Dermis microvascular lymphatic vessel endothelial cell (primary cell): ENCODE measurements at regions not wholly inside any gene's neighbourhood (a gene's known extent, or its start where the extent isn't known, plus 50 kb on each side); places are given as distances from the start of the nearest gene placed in this dataset.
"Not testable (repeated sequence)": the region's sequence is repeated elsewhere in the genome, so short reads cannot be mapped to it uniquely, and the experiment has no call there.

Experiments used
- DNase-seq, 2 donors: peaks; one replicate each; pipeline versions ENCODE4 v3.0.0 to v3.0.0-alpha.2; 2010; ENCODE audit warnings: low read depth in 2 of 2

DNA sequence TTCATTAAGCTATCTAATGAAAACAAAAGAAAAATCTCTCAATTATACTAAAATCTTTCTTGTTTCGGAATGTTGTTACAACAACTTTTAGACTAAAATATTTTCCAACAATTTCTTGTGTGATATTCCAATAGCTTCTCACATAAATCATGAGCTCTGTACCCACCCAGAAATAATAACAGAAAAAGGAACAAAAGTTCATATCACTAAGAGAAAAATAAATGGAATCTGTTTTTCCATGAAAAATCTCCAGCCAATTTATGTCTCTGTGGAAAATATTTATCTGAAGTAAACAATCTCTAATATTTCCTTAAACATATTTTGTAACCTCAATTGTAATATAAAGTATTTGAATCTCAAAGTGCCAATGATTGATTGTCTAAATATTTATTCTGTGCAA, 628.6 kb upstream of the ANKRD30A start:
- DNase-seq, result no peak

DNA sequence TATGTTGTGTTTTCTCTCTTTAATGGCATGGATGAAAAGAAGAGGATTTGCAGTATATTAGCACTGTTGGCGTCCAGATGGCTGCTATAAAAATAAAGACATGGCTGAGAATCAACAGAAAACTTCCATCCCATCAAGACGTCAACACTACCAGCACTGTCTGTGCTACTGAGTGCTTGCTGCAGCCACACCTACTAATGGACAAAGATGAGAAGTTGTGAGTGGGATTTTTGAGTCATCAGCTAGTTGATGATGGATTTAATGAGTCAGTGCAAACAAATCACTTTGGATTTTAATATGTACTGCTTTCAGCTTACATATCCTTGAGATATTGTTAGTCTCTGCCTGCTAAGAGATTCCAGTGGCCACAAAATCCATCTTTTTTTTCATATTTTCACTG, 631.0 kb upstream of the ANKRD30A start:
- peak; percentile 60 to 87 for DNase-seq

DNA sequence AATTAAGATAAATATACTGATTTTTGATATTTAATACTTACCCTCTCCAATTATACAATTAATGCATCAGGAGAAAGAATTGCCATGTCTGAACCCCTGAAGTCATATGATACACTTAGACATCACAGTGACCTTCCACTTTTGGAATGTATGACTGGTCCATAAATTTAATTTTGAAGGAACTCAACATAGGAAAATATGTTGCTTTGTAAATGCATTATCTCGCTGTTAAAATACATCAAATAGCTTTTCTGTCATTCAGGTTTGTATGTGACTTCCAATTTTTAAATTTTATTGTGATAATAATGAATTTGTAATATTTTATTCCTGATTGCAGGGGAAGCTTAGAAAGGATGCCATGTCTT, 631.9 kb upstream of the ANKRD30A start:
- DNase-seq, result peak in 1 of 2 donors; percentile 31

DNA sequence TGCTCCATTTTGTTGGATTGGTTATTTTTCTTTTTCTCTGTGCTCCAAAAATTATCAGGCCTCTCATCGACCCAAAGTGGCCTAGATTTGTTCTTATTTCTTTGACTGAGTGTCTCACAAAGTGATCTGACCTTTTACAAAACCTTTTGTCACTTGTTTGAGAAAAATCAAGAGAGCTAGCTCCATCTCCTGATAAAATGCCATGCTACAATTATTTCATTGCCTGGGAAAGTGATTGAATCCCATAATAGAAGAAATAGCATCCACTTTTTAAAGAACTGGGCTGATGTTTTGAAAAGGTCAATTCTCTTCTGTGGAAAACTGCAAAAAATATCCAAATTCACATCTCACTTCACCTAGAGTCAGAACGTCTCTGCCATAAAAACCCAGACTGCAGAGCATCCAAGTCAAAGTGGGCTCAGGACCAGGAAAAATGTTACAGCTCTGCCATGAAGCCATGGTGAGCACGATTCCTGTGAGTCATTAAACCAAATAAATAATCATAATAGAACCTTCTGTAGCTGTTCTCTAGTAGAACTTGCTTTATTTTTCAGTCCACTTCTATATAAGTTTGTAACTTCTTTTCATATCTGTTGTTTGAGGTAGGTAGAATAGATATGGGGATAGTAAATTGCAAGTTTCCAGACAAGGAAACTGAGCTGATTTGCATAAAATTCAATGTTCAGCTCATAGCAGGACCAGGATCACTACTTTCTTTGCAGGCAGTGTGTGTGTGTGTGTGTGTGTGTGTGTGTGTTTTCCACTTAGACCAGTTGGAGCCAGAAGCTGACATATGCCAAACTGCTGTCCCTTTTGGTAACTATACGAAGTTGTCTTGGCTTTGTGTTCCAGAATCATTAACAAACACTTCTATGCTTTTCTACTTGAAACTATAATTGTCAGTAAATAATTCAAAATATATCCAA, 632.5 kb upstream of the ANKRD30A start:
- DNase-seq, result peak; percentile 47 to 82

DNA sequence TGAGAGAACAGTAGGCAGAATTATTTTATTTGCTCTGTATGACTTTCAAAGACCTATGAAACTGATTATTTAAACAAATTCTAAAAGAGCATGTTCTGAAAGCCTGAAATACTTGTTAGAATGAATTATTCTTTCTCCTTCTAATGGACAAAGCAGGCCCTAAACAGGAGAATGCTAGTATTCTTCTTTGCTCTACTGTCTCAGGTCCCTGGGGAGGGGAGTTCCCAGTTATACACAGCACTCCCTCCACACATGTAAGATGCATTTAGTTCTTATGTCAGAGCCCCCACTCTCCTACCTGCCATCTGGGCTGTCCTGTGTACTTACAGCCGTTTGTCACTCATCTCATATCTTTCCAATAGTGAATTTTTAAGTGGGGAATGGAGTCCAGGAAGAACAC, 633.5 kb upstream of the ANKRD30A start:
- no peak for DNase-seq

DNA sequence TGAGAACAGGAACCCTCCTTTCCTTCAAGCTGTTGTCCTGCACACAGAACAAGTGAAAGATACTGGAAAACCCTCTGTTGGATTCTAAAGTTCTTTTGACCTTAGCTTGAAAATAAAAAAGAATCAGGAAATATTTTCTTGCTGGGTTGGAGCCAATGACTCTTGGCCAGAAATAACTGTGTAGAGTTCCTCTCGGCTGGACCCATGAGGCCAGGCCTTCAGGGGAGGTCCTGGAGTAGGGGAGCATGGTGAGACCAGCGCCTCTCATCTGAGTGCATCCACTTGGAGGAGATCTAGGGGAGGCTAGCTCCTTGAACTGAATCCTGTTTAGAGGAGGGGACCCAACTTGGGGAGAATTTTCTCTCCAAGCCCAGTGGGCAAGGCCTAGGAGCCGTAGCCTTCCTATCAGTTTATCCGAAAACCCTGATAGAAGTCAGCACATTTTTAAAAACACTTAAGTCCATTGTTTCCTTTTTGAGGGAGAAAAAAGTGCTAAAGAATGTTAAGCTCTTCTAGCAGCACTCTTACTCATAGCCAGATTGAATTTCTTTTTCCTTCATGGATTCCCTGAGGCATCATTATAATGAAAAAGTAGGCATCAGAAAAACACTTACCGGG, 635.7 kb upstream of the ANKRD30A start:
- peak in 1 of 2 donors; percentile 83 for DNase-seq

DNA sequence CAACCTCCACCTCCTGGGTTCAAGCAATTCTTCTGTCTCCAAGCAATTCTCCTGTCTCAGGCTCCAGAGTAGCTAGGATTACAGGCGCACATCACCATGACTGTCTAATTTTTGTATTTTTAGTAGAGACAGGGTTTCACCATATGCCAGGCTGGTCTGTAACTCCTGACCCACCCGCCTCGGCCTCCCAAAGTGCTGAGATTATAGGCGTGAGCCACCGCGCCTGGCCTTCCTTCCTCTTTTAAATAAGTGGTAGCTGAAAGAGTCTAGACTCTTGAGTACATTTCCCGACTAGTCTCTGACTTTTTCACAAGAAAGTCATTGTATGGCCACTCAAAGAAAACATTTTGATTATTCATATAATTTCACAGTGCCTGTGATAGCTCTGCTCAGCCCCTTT, 636.2 kb upstream of the ANKRD30A start:
- DNase-seq, result no peak

DNA sequence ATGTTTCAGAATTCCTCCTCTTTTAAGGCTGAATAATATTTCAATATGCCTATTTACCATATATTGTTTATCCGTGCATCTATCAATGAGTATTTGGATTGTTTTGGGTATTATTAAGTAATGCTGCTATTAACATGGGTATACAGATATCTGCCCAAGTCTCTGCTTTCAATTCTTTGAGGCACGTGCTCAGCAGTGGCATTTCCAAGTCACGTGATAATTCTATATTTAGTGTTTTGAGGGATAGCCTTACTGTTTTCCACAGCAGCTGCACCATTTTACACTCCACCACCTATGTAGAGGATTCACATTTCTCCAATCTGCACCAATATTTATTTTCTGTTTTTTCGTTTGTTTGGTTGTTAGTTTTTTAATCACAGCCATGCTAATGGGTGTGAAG, 636.8 kb upstream of the ANKRD30A start:
- no peak for DNase-seq

DNA sequence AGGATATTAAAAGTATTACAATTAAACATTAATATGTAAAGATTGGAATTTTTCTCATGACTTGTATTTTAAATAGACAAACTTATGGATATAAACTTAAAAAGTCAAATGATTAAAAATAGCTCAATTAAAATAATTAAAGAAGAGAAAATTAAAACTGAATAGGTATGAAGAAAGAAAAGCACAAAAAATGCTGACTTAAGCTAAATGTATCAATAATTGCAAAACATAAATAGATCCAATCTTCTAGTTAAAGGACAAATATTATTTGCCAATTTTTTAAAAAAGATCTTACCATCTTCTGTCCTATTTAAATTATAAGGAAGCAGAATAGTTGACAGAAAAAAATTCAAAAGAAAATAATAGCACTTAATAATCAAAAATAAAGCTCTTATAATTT, 646.3 kb upstream of the ANKRD30A start:
- no peak for DNase-seq

DNA sequence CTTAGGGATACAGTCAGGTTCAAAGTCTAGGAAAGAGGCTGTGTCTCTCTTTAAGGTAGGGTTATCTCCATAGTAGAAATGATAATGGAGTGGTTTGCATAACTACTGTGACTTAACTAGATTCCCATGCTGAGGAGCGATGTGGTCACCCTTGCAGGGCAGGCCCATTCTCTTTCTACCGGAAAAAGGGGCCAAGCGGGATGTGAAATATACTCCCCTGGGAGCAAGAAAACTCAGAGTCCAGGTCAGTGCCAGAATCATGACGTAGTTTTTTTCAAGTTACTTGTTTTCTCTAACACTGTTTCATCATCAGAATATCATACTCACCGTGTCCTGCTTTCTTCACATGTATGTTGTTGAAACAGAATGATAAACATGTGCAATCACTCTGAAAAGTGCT, 649.0 kb upstream of the ANKRD30A start:
- no peak for DNase-seq

DNA sequence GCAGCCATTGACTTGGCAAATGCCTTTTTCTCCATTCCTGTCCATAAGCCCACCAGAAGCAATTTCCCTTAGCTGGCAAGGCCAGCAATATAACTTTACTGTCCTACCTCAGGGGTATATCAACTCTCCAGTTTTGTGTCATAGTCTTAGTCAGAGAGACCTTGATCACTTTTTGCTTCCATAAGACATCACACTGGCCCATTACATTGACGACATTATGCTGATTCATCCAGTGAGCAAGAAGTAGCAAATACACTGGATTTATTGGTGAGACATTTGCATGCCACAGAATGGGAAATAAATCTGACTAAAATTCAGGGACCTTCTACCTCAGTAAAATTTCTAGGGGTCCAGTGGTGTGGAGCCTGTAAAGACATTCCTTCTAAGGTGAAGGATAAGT, 649.7 kb upstream of the ANKRD30A start:
- DNase-seq, result no peak

DNA sequence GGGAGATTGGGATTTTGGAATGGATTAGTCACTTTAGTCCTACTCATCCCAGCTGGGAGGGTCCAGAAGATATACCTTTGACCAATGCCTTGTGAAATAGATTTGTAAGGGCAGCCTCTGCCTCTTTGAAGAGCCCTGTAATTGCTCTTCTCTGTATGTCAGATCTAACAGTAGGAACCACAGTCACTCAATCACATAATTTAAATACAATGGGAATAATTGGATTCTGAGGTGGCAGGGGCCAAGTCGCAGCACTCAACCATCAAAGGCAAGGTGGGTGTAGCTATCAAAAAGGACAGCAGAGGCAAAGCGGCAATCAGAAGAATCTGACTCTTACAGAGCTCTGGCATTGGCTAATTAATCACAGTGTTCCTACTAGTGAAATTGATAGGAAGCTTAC, 650.9 kb upstream of the ANKRD30A start:
- no peak for DNase-seq

DNA sequence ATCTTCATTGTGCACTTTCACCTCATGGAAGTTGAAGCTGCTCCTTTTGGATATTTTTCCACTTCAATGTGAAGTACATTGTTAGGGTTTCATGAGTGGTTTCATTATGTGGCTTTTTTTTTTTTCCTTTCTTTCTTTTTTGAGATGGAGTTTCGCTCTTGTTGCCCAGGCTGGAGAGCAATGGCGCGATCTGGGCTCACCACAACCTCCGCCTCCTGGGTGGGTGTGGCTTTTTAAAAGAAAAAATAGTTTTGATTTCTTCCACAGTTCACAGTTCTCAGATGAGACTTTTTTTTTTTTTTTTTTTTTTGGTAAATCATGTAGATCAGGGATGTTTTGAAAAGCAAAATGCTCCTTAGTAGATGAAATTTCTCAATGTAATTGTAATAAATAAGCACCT, 652.3 kb upstream of the ANKRD30A start:
- no peak for DNase-seq

DNA sequence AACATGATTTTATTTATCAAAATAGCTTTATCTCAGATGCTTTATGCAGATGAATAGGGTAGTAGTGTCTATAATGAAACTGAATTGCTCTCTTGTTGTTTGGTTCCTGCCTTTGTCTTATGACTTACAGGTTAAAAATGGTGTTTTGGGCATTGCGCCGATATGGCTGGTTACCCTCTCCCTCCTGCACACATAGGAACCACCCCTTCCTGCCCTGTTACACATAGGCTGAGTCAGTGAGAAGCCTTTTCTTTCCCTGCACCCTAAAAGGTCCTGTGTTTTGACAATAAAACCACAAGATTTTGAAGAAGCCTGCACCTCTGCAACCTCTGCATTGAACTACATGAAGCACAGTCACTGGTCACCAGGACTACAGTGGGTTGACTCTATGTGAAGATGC, 655.8 kb upstream of the ANKRD30A start:
- DNase-seq, result no peak

DNA sequence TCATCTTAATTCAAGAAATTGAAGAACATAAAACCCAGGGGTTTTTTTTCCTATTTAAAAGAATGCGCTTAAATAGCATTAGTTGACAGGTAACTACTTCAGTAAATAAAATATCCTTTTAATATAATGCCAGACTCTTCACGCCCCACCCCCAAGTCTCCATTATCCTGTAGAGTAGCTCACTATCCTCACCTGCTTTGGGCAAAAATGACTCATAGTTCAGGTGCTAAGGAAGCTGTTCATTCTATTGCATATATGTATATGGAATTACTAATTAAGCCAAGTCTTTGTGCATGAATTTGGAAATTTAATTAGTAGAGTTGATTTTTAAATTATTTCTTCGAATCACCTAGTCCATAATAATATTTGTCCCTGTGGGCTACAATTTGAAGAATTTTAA, 656.8 kb upstream of the ANKRD30A start:
- no peak for DNase-seq

DNA sequence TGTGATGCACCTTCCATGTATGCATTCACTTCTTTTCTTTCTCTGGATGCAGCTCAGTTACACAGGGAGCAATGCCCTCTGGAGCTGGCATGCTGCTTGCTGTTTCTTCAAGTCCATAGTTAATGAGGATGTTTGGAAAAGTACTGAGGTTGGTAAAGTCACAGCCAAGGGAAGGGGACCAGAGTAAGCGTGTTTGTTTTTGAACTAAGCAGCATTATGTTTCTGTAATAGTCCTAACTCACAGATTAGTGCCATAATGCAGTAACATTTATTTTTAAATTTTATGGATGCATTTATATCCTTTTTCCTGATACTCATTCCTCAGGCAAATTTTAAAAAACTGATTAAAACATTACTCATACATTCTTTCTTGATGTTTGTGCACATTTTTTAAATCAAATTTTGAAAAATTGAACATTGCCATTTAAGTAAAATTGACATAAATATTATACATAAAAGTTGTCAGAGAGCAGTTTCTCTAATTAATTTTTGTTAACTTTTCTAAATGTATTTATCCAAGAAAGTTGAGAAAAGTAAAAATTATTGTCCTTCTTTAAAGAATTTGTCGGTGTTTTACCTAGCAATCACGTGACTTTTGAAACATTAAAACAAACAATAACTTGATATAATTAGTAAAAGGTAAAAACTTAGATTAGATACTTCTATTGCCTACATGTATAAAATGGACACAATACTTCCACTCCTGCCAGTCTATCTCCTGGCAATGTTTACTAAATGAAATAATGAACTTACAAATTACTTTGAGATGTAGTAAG, 659.6 kb upstream of the ANKRD30A start:
- DNase-seq, result no peak

DNA sequence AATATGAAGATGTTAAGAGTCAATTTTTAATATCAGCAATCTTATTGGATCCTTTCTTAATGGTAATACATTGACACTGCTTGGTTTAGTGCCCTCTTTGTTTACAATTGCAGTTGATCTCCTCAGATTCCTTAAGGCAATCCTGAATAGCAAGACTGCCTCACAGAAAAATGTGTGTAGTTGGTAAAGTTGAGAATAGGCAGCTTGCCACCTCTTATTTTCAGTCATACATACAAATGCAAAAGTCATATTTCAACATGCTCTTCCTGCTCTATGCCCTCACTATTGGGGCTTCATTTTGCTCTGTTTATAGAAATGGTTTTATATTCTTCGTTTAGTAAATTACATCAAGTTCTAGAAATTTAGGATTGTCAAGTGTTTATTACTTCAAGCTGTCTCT, 661.1 kb upstream of the ANKRD30A start:
- DNase-seq, result no peak

DNA sequence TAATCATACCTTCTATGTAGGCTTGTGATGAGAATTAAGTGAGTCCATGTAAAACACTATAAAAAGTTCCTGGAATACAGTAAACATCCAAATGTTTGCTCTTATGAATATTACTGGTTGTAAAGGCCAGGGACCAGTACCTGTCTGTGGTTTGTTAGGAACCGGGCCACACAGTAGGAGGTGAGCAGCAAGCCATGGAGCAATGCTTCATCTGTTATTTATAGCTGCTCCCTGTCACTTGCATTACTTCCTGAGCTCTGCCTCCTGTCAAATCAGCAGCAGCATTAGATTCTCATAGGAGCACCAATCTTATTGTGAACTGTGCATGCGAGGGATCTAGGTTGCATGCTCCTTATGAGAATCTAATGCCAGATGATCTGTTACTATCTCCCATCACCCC, 662.0 kb upstream of the ANKRD30A start:
- DNase-seq, result no peak

DNA sequence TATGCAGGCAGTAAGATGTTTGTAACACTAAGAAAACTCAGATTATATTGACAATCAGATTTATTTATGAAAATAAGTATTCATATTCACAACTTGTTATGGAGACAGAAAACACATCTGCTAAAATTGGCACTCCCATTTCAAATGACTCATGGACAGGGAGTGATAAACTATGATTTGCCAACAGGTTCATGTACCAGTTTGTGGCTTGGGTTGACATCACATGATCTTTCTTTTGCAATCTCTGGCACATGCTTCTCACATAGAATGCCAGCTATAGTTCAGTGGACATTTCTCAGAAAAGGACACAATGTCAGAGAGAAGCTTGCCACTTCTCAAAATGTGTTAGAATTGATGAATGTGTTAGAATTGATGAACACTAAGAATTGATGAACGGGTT, 663.2 kb upstream of the ANKRD30A start:
- no peak for DNase-seq

DNA sequence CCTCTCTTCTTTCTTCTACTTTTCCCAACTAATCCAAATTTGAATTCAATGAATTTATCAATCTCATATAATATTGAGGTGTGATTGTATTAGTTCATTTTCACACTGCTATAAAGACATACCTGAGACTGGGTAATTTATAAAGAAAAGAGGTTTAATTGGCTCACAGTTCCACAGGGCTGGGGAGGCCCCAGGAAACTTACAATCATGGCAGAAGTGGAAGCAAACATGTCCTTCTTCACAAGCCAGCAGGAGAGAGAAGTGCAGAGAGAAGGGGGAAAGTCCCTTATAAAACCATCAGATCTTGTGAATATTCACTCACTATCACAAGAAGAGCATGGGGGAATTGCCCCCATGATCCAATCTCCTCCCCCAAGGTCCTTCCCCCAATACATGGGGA, 667.0 kb upstream of the ANKRD30A start:
- DNase-seq, result not testable (repeated sequence)

DNA sequence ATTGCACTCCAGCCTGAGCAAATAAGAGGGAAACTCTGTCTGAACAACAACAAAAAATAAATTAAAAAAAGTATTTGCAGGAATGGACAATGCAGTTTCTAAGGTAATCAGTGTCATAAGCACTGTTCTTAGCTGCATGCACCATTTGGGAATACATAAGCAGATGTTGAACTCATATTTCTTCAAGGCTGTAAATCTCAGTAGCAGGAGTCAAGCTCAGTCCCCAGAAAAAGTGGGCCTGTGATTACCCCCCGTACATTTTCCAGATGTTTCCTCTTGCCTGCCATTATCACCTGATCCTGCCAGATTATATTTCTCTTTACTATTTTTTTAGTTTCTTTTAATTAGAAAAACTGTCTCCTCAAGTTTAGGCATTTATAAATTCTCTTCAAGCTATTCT, 667.6 kb upstream of the ANKRD30A start:
- no peak for DNase-seq

DNA sequence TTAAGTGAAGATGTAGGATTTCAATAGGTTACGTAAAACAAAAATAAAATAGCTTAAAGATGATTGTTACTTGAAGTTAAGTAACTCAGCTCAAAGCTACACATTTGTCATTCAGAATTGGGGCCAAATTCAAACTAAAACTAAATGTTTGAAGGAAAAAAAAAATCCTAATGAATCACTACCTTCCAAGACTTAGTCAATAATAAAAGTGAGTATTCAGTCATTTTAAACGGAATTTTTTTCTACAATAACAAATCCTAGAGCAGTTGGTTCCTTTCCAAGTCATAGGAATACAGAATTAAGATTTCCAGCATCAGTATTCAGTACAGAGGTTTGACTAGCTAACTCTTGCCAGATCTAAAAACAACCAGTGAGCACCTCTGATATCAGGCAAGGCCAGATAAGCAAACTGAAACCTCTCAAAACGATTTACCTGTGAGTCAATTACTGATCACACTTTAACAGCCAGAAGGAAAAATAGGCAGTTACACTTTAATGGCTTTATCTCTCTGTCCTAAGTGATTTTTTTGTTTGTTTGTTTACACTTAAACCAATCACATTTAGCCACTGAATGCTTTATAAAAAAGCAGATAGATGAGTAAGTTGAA, 669.8 kb upstream of the ANKRD30A start:
- DNase-seq, result no peak
